Endothelial cell of umbilical vein (primary cell): ENCODE measurements at regions not wholly inside any gene's neighbourhood (a gene's known extent, or its start where the extent isn't known, plus 50 kb on each side); places are given as distances from the start of the nearest gene placed in this dataset.

Source experiments
- EZH2 ChIP-seq: IDR thresholded peaks from 2 replicates; pipeline ENCODE4 v1.6.1; 2012; ENCODE audit warnings: borderline replicate concordance, low read depth, mild to moderate bottlenecking, moderate library complexity, low read length, inconsistent platforms; ENCODE audit not compliant: severe bottlenecking
- MYC ChIP-seq: IDR thresholded peaks from one replicate; pipeline ENCODE4 v1.6.1; 2011; ENCODE audit warnings: mild to moderate bottlenecking, low read depth, low read length
- TF ChIP-seq, protein P1 (sequence below), 2 donors: IDR thresholded peaks; 1 replicate in 1 of 2; 2 replicates in 1 of 2; pipeline ENCODE4 v1.5.1; 2011; ENCODE audit warnings: low read length in 2 of 2, mild to moderate bottlenecking in 2 of 2, moderate library complexity in 2 of 2, control low read depth in 1 of 2, inconsistent platforms in 1 of 2, low read depth in 1 of 2; ENCODE audit not compliant: insufficient read depth in 1 of 2; ENCODE audit errors: extremely low read depth in 1 of 2
- TF ChIP-seq, protein P2 (sequence below): IDR thresholded peaks from 2 replicates; pipeline ENCODE4 v1.6.1; 2011; ENCODE audit not compliant: insufficient read depth, insufficient read length

DNA sequence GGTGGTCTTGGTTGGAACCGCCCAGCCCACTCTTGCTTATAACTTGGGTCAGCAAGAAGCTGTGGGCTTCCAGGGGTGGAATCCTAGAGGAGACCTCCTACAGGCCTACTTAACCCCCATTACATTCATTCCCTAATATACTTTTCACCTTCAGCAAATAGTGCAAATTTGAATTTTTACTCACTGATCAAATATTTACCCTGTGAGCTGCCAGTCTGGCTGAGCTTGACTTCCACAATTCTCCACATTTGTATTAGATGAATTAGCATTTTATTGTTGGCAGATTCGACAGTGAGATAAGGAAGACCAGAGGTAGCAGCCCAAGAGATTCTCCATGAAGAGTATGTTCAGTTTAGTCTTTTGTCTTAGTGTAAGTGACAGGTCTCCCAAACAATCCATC is 199.6 kb downstream of the BCOR start:
- no peak for TF ChIP-seq EZH2
- TF ChIP-seq, protein P1, sequence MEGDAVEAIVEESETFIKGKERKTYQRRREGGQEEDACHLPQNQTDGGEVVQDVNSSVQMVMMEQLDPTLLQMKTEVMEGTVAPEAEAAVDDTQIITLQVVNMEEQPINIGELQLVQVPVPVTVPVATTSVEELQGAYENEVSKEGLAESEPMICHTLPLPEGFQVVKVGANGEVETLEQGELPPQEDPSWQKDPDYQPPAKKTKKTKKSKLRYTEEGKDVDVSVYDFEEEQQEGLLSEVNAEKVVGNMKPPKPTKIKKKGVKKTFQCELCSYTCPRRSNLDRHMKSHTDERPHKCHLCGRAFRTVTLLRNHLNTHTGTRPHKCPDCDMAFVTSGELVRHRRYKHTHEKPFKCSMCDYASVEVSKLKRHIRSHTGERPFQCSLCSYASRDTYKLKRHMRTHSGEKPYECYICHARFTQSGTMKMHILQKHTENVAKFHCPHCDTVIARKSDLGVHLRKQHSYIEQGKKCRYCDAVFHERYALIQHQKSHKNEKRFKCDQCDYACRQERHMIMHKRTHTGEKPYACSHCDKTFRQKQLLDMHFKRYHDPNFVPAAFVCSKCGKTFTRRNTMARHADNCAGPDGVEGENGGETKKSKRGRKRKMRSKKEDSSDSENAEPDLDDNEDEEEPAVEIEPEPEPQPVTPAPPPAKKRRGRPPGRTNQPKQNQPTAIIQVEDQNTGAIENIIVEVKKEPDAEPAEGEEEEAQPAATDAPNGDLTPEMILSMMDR (IDR thresholded peaks at IDR 0.05; ENCODE audit: extremely low read depth in 1 of 2, insufficient read depth in 1 of 2, low read depth in 1 of 2, low read length in 2 of 2): no peak
- TF ChIP-seq, protein P2, sequence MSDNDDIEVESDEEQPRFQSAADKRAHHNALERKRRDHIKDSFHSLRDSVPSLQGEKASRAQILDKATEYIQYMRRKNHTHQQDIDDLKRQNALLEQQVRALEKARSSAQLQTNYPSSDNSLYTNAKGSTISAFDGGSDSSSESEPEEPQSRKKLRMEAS: no peak
- no peak for TF ChIP-seq MYC
